Kidney epithelial cell (primary cell): ENCODE measurements at regions not wholly inside any gene's neighbourhood (a gene's known extent, or its start where the extent isn't known, plus 50 kb on each side); places are given as distances from the start of the nearest gene placed in this dataset.

Source experiments
- DNase-seq: peaks from one replicate; pipeline ENCODE4 v3.0.0-alpha.2; 2010; ENCODE audit warnings: low read depth
- H3K27me3 ChIP-seq: 2 replicates; pipeline ENCODE4 v1.6.0; 2011; ENCODE audit warnings: low read length; ENCODE audit not compliant: control insufficient read depth, insufficient read depth
- H3K36me3 ChIP-seq: 2 replicates; pipeline ENCODE4 v1.5.1; 2011; ENCODE audit warnings: low read length; ENCODE audit not compliant: control insufficient read depth, insufficient read depth
- H3K4me3 ChIP-seq: 2 replicates; pipeline ENCODE4 v1.5.1; 2011; ENCODE audit warnings: low read depth, mild to moderate bottlenecking, control low read depth, low read length
- TF ChIP-seq, protein P1 (sequence below): IDR thresholded peaks from 2 replicates; pipeline ENCODE4 v1.5.1; 2011; ENCODE audit warnings: mild to moderate bottlenecking, moderate library complexity, low read length, control low read depth, inconsistent platforms; ENCODE audit not compliant: insufficient read depth, poor library complexity, severe bottlenecking

GRCh38 chr18:76568731-76569130 is 73.7 kb upstream of the ZNF516 start:
- H3K27me3 ChIP-seq, result no peaks in the 10 kb centered on the region
- no peaks in the 10 kb centered on the region for H3K36me3 ChIP-seq
- H3K4me3 ChIP-seq, result no peak overlapping the region
- DNase-seq, result no peak
- TF ChIP-seq, protein P1, sequence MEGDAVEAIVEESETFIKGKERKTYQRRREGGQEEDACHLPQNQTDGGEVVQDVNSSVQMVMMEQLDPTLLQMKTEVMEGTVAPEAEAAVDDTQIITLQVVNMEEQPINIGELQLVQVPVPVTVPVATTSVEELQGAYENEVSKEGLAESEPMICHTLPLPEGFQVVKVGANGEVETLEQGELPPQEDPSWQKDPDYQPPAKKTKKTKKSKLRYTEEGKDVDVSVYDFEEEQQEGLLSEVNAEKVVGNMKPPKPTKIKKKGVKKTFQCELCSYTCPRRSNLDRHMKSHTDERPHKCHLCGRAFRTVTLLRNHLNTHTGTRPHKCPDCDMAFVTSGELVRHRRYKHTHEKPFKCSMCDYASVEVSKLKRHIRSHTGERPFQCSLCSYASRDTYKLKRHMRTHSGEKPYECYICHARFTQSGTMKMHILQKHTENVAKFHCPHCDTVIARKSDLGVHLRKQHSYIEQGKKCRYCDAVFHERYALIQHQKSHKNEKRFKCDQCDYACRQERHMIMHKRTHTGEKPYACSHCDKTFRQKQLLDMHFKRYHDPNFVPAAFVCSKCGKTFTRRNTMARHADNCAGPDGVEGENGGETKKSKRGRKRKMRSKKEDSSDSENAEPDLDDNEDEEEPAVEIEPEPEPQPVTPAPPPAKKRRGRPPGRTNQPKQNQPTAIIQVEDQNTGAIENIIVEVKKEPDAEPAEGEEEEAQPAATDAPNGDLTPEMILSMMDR, result no peak

- no peak for DNase-seq
- TF ChIP-seq, protein P1, result no peak
- Histone ChIP-seq H3K27me3 (no peaks in the 10 kb centered on the region), H3K4me3 (no peak overlapping the region), H3K36me3 (no peaks in the 10 kb centered on the region)
Observed at GRCh38 chr18:76567835-76568445, 72.9 kb upstream of the ZNF516 start.

- Histone ChIP-seq H3K4me3 (no peak overlapping the region), H3K27me3 (no peaks in the 10 kb centered on the region), H3K36me3 (no peaks in the 10 kb centered on the region)
- TF ChIP-seq, protein P1, result no peak
- no peak for DNase-seq
Observed at GRCh38 chr18:76566987-76567386, 71.9 kb upstream of the ZNF516 start.

GRCh38 chr18:76565238-76566173 is 70.5 kb upstream of the ZNF516 start:
- no peaks in the 10 kb centered on the region for H3K36me3 ChIP-seq
- peak; percentile 79 for DNase-seq

GRCh38 chr18:76564655-76565237 is 69.7 kb upstream of the ZNF516 start:
- TF ChIP-seq, protein P1, result no peak
- Histone ChIP-seq H3K4me3 (no peak overlapping the region), H3K27me3 (no peaks in the 10 kb centered on the region), H3K36me3 (no peaks in the 10 kb centered on the region)
- no peak for DNase-seq

More at GRCh38 chr18:76565238-76566173, 70.5 kb upstream of the ZNF516 start:
- TF ChIP-seq, protein P1, result no peak
- Histone ChIP-seq H3K4me3 (no peak overlapping the region), H3K27me3 (no peaks in the 10 kb centered on the region)
